ENCODE measurements at regions not wholly inside any gene's neighbourhood (a gene's known extent, or its start where the extent isn't known, plus 50 kb on each side); places are given as distances from the start of the nearest gene placed in this dataset.

DNA sequence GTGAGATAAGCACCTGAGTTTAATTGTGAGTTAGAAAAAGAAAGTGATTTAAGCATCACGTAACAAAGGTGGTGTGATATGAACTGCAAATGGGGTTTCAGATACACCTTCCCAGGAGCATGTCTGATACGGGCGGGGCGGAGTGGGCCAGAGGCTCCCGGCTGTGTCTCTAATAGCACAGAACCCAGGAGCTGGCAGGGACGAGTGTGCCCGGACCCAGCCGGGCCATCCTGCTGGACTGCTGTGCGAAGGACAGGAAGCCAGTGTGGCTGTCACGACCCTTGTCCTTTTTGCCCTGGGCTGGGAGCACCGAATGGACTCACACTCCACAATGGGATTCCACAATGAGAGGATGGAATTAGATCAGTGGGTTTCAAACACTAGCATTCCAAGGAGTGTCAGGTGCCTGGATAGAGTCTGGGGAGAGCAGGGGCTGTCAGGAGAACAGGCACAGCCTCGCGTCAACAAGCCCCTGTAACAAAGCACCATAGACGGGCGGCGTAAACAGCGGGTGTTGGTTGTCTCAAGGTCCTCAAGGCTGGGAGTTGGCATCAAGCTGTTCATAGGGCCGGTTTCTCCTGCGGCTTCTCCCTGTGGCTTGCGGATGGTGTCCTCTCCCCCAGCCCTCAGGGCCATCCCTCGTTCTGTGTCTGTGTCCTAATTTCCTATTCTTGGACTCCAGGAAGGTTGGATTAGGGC, 242.6 kb upstream of the PITRM1 start:
- no peak for TF ChIP-seq CTCF (IDR thresholded peaks at IDR 0.05; ENCODE audit: low read length)
- no peak for TF ChIP-seq EZH2 (IDR thresholded peaks at IDR 0.05; ENCODE audit: borderline replicate concordance, low read length)
